GM12892 (cell line): ENCODE measurements at regions not wholly inside any gene's neighbourhood (a gene's known extent, or its start where the extent isn't known, plus 50 kb on each side); places are given as distances from the start of the nearest gene placed in this dataset.

Experiments
- POLR2A ChIP-seq: IDR thresholded peaks from 2 replicates; pipeline ENCODE4 v1.6.1; 2011; ENCODE audit warnings: low read depth, low read length, control low read depth
- TAF1 ChIP-seq: IDR thresholded peaks from 2 replicates; pipeline ENCODE4 v1.6.1; 2011; ENCODE audit warnings: low read depth, mild to moderate bottlenecking, control low read depth, low read length, borderline replicate concordance

GRCh38 chr9:84538879-84539278 lies 130.7 kb upstream of the NTRK2 start:
- TF ChIP-seq TAF1 (no peak), POLR2A (no peak)
